ENCODE measurements at regions not wholly inside any gene's neighbourhood (a gene's known extent, or its start where the extent isn't known, plus 50 kb on each side); places are given as distances from the start of the nearest gene placed in this dataset.

- WGBS, 2 donors = 54 to 58% methylated on average over 5 of the region's 5 CpGs
These were observed 129.1 kb upstream of the SPACA1 start for GRCh38 chr6:87918461-87918941.

GRCh38 chr6:87917886-87918285 is 129.8 kb upstream of the SPACA1 start:
- H3K4me1 ChIP-seq = peaks cover 0 to 4% (median 0%) of the 10 kb centered on the region in 9 donors
- intact Hi-C loops (cut with DNase I) = no loop called here
- no peaks in the 10 kb centered on the region for H3K36me3 ChIP-seq
- ATAC-seq (no peak), DNase-seq (no peak)
- peaks cover 0 to 15% (median 0%) of the 10 kb centered on the region in 11 donors for H3K9me3 ChIP-seq
- 51 to 56% methylated on average over 1 of the region's 1 CpG for WGBS, 2 donors
- no peak for TF ChIP-seq CTCF (IDR thresholded peaks at IDR 0.05)
- peaks cover 0 to 5% (median 0%) of the 10 kb centered on the region in 7 donors for H3K27me3 ChIP-seq
- no peak overlapping the region for H3K4me3 ChIP-seq
- no peak overlapping the region for H3K27ac ChIP-seq

More at GRCh38 chr6:87918461-87918941, 129.1 kb upstream of the SPACA1 start:
- Histone ChIP-seq H3K27me3 (peaks cover 0 to 5% (median 0%) of the 10 kb centered on the region in 7 donors), H3K4me3 (no peak overlapping the region), H3K36me3 (no peaks in the 10 kb centered on the region), H3K27ac (no peak overlapping the region), H3K4me1 (peaks cover 0 to 6% (median 0%) of the 10 kb centered on the region in 9 donors), H3K9me3 (peaks cover 0 to 15% (median 0%) of the 10 kb centered on the region in 11 donors)
- intact Hi-C loops (cut with DNase I) = no loop called here
- ATAC-seq = no peak
- DNase-seq = no peak
- TF ChIP-seq CTCF (IDR thresholded peaks at IDR 0.05) = no peak

GRCh38 chr6:87916446-87916845 is 131.2 kb upstream of the SPACA1 start:
- H3K27ac ChIP-seq = no peak overlapping the region
- 76 to 86% methylated on average over 1 of the region's 1 CpG for WGBS, 2 donors
- no peaks in the 10 kb centered on the region for H3K4me1 ChIP-seq
- no peaks in the 10 kb centered on the region for H3K36me3 ChIP-seq
- peaks cover 0 to 6% (median 0%) of the 10 kb centered on the region in 7 donors for H3K27me3 ChIP-seq
- ATAC-seq (no peak), DNase-seq (no peak)
- H3K4me3 ChIP-seq = no peak overlapping the region
- H3K9me3 ChIP-seq = peaks cover 0 to 15% (median 0%) of the 10 kb centered on the region in 11 donors
- intact Hi-C loops (cut with DNase I) = no loop called here
- TF ChIP-seq CTCF (IDR thresholded peaks at IDR 0.05) = no peak

GRCh38 chr6:87914637-87915395 is 132.8 kb upstream of the SPACA1 start:
- Histone ChIP-seq H3K4me3 (no peak overlapping the region), H3K27me3 (peaks cover 0 to 15% (median 0%) of the 10 kb centered on the region in 7 donors), H3K9me3 (peaks cover 0 to 15% (median 0%) of the 10 kb centered on the region in 11 donors), H3K4me1 (no peaks in the 10 kb centered on the region), H3K36me3 (no peaks in the 10 kb centered on the region), H3K27ac (no peak overlapping the region)
- WGBS, 2 donors = 91 to 92% methylated on average over 4 of the region's 4 CpGs
- no peak for DNase-seq
- no peak for ATAC-seq
- intact Hi-C loops (cut with DNase I) = no loop called here
- no peak for TF ChIP-seq CTCF (IDR thresholded peaks at IDR 0.05)

All from heart right ventricle (tissue), 16 donors.